Mucosa of descending colon (tissue), 3 donors: ENCODE measurements at regions not wholly inside any gene's neighbourhood (a gene's known extent, or its start where the extent isn't known, plus 50 kb on each side); places are given as distances from the start of the nearest gene placed in this dataset.
"Not testable (repeated sequence)": the region's sequence is repeated elsewhere in the genome, so short reads cannot be mapped to it uniquely, and the experiment has no call there.

Experiments used
- ATAC-seq: fragments of 200-7000 bp; cut with Tn5 transposase; one replicate; pipeline ENCODE4 v1.9.1; 2020; ENCODE audit warnings: mild to moderate bottlenecking, moderate library complexity
- DNase-seq, 3 donors: peaks; one replicate each; pipeline ENCODE4 v3.0.0-alpha.2; 2020
- H3K36me3 ChIP-seq: fragments of 200-600 bp; one replicate; pipeline ENCODE4 v1.8.0; 2021; ENCODE audit warnings: low read depth, mild to moderate bottlenecking
- H3K4me1 ChIP-seq: fragments of 200-600 bp; one replicate; pipeline ENCODE4 v1.8.0; 2021; ENCODE audit warnings: low read depth, mild to moderate bottlenecking
- H3K4me3 ChIP-seq: fragments of 200-600 bp; one replicate; pipeline ENCODE4 v1.8.0; 2021; ENCODE audit warnings: mild to moderate bottlenecking
- H3K9me3 ChIP-seq: fragments of 200-600 bp; one replicate; pipeline ENCODE4 v1.8.0; 2021; ENCODE audit warnings: mild to moderate bottlenecking
- intact Hi-C, 2 donors: fragments of 100-400 bp; cut with DNase I in 1 of 2; cut with micrococcal nuclease in 1 of 2; formaldehyde crosslinking; loops; one replicate each; pipeline versions ENCODE4 v1.11.0 to v1.11.1; 2022; cut with DNase I, micrococcal nuclease
- TF ChIP-seq, protein P1 (sequence below): fragments of 200-600 bp; IDR thresholded peaks from one replicate; pipeline ENCODE4 v1.8.0; 2022; ENCODE audit warnings: antibody characterized with exemption, mild to moderate bottlenecking
- donor health status: DM: no; HTN: no; CAD: no; lungs with moderate emphysema.
- donor health status: DM: no; HTN: no; CAD: no.
- donor health status: DM: no; HTN: yes; CAD: no.

DNA sequence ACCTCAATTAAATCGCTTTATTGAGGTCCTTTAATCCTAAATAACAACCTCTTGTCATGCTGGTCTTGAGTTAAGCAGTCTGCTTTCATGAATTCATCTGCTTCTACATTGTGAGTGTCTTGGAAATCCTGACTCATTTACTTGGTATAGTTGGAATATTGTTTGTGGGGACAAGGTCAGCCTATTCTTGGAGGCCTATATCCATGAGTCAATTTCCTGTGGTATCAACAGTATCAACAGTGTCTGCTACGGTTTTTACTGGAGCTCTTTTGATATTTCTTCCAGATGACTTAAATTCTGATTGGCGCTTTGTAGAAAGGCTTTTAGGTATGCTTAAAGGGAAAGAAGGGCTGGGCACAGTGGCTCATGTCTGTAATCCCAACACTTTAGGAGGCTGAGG, 71.2 kb upstream of the PARP8 start:
- ATAC-seq (no peak), DNase-seq (no peak)
- TF ChIP-seq, protein P1, sequence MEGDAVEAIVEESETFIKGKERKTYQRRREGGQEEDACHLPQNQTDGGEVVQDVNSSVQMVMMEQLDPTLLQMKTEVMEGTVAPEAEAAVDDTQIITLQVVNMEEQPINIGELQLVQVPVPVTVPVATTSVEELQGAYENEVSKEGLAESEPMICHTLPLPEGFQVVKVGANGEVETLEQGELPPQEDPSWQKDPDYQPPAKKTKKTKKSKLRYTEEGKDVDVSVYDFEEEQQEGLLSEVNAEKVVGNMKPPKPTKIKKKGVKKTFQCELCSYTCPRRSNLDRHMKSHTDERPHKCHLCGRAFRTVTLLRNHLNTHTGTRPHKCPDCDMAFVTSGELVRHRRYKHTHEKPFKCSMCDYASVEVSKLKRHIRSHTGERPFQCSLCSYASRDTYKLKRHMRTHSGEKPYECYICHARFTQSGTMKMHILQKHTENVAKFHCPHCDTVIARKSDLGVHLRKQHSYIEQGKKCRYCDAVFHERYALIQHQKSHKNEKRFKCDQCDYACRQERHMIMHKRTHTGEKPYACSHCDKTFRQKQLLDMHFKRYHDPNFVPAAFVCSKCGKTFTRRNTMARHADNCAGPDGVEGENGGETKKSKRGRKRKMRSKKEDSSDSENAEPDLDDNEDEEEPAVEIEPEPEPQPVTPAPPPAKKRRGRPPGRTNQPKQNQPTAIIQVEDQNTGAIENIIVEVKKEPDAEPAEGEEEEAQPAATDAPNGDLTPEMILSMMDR, result no peak
- no peaks in the 10 kb centered on the region for H3K4me1 ChIP-seq
- intact Hi-C loops, result no loop called here
- H3K36me3 ChIP-seq, result no peaks in the 10 kb centered on the region
- no peak overlapping the region for H3K4me3 ChIP-seq
- no peaks in the 10 kb centered on the region for H3K9me3 ChIP-seq

DNA sequence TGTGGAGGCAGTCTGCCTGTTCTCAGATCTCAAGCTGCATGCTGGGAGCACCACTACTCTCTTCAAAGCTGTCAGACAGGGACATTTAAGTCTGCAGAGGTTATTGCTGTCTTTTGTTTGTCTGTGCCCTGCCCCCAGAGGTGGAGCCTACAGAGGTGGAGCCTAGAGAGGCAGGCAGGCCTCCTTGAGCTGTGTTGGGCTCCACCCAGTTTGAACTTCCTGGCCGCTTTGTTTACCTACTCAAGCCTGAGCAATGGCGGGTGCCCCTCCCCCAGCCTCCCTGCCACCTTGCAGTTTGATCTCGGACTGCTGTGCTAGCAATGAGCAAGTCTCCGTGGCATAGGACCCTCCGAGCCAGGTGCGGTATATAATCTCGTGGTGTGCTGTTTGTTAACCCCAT, 64.9 kb upstream of the PARP8 start:
- intact Hi-C loops, H3K4me1 ChIP-seq, H3K9me3 ChIP-seq, H3K4me3 ChIP-seq, H3K36me3 ChIP-seq: not testable (repeated sequence)
- DNase-seq, result peak in 2 of 3 donors; percentile 45 to 69
- ATAC-seq, result peak; percentile 46

DNA sequence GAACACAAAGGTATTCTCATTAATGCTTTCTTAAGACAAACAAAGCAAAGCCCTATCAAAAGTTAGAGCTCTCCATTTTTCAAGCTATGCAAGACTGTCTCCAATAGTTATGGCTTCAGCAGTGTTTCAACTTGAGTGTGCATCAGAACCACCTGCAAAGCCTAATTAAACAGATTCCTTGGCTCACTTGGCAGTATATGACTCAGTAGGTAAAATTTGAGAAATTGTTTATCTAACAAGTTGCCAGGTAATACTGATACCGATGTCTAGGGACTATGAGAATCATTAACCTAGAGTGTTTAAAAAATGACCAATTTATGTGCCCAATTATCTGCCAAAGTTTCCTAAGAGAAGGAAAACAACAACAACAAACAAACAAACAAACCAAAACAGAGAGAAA, 60.3 kb upstream of the PARP8 start:
- DNase-seq, result no peak
- TF ChIP-seq, protein P1, result no peak
- Histone ChIP-seq H3K4me1 (no peaks in the 10 kb centered on the region), H3K36me3 (no peaks in the 10 kb centered on the region), H3K9me3 (peaks cover 6% of the 10 kb centered on the region), H3K4me3 (no peak overlapping the region)
- intact Hi-C loops, result no loop called here
- ATAC-seq, result no peak

DNA sequence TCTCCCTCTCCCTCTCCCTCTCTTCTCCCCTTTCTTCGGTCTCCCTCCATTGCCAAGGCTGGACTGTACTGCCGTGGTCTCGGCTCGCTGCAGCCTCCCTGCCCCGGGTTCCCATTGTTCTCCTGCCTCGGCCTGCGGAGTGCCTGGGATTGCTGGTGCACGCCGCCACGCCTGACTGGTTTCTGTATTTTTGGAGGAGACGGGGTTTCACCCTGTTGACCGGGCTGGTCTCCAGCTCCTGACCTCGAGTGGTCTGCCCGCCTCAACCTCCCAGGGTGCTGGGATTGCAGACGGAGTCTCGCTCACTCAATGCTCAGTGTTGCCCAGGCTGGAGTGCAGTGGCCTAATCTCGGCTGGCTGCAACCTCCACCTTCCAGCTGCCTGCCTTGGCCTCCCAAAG, 59.0 kb upstream of the PARP8 start:
- DNase-seq, result peak in 1 of 3 donors; percentile 22
- intact Hi-C loops, ATAC-seq, H3K4me3 ChIP-seq, H3K4me1 ChIP-seq, H3K9me3 ChIP-seq, H3K36me3 ChIP-seq: not testable (repeated sequence)

DNA sequence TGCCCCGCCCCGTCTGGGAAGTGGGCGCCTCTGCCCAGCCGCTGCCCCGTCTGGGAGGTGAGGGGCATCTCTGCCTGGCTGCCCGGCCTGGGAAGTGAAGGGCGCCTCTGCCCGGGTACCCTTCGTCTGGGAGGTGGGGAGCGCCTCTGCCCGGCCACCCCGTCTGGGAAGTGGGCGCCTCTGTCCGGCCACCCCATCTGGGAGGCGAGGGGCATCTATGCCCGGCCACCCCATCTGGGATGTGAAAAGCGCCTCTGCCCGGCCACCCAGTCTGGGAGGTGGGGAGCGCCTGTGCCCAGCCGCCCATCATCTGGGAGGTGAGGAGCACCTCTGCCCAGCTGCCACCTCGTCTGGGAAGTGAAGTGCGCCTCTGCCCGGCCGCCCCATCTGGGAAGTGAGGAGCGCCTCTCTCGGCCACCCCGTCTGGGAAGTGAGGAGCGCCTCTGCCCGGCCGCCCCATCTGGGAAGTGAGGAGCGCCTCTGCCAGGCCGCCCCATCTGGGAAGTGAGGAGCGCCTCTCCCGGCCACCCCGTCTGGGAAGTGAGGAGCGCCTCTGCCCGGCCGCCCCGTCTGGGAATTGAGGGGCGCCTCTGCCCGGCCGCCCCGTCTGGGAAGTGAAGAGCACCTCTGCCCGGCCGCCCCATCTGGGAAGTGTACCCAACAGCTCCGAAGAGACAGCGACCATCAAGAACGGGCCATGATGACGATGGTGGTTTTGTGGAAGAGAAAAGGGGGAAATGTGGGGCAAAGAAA, 58.3 kb upstream of the PARP8 start:
- H3K9me3 ChIP-seq, H3K36me3 ChIP-seq, H3K4me3 ChIP-seq, intact Hi-C loops, H3K4me1 ChIP-seq, ATAC-seq: not testable (repeated sequence)
- peak in 1 of 3 donors; percentile 43 for DNase-seq

DNA sequence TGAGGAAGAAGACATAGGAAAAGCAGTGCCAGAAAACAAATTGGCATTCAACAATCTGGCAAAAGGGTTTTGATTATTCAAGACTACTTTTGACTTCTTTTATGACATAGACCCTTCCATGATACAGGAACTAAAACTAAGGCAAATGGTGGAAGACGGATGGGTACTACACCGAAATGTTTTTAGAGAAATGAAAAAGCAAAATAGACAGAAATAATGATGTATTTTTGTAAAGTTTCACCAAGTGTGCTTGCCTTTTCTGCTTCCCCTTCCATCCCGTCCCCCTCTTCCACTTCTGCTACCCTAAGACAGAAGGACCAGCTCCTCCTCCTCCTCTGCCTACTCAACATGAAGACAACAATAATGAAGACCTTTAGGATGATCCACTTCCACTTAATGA, 53.4 kb upstream of the PARP8 start:
- H3K9me3 ChIP-seq, H3K4me3 ChIP-seq, DNase-seq, intact Hi-C loops, H3K36me3 ChIP-seq, ATAC-seq, H3K4me1 ChIP-seq: not testable (repeated sequence)
